NCI-H1694 (cell line): ENCODE measurements at regions not wholly inside any gene's neighbourhood (a gene's known extent, or its start where the extent isn't known, plus 50 kb on each side); places are given as distances from the start of the nearest gene placed in this dataset.

Experiments used
- DNase-seq: peaks from one replicate; lab custom pipeline; 2025; lab: John Stamatoyannopoulos, UW

DNA sequence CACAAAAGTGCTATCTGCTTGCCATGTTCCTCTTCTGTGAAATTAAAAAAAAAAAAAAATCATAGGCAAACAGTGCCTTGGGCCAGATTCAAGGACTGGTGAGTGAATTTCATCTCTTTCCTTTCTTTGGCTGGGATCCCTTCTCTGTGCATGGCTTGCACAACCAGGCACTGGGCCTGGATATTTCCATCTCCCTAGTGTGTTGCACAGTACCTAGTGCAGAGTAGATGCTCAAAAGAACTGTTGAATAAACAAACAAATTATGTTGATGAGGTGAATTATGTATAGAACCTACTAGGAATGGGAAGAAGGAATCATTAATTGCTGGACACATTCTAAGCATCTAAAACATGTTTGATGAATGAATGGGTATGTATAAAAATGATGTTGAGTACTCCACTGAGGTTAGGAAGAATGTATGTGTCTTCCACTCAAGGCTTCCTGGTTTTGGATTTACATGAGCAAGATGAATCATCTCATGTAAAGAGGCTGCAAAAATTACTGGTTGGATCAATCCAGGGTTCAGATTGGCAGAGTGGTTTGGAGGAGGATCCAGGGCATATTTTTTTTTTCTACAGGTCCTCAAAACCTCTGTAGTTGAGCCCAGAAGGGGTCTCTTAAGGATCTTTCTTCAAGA, 93.2 kb downstream of the EMP1 start:
- DNase-seq = no peak

DNA sequence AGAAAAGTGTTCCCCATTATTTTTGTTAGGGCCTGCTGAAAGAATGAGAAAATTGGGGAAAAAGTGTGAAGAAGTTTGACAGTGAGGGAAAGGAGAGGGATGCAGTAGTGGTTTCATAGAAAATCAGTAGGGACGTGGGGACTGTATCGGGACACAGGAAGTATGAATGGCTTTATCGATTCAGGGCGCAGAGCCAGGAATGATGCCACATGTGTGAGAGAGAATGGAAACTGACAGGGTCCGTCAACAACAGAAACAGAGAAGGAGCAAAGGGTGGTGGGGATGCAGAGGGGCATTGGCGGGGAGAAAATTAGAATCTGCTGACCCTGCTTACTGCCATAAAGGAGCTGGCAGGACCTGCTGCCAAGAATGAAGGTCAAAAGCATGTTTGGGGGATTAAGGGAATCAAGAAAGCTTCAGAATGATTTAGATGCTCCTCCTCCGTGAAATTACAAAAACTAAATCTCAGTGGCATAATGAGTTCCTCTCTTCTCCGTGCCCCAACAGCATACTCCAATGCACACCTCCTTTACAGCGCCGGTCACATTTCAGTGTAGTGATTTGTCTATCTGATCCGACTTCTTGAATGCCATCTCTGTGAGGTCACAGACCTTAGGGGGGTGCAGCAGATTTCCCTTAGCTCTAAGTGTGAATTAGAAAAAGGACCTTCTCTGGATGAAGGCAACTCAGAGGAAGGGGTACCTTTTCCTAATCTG, 92.6 kb downstream of the EMP1 start:
- no peak for DNase-seq

DNA sequence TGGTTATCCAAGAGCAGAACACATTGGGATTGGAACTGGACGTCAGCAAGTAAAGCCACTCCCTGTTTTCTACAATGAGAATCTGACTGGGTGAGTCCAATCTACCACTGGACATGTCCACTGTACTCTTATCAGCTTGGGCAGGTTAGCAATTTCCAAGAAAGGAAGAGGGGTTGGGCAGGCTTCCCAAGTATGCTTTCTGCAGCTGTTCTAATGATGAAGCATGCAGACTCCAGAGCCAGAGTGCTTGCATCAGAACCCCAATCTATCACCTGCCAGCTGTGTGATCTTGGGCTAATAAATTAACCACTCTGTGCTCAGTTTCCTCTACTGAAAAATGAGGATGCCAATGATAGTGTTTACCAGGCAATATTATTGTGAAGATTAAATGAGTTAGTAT, 92.0 kb downstream of the EMP1 start:
- no peak for DNase-seq

DNA sequence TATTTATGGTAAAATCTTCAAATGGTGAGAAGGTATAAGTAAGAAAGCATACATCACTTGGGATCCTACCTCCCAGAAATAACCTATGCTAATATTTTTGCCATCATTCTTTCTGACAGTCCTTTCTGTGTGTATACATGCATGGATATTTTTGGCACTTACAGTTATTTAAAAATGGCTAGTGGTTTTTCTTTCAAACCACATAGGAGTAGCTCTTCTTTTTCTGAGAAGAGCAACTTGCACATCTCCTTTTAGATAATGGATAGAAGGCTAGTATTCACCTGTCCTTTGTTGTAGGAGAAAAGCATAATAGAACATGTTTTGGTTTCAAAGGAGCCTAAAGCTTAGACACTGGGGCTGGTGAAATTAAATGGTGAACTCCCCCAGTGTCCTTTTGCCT, 87.3 kb downstream of the EMP1 start:
- no peak for DNase-seq

DNA sequence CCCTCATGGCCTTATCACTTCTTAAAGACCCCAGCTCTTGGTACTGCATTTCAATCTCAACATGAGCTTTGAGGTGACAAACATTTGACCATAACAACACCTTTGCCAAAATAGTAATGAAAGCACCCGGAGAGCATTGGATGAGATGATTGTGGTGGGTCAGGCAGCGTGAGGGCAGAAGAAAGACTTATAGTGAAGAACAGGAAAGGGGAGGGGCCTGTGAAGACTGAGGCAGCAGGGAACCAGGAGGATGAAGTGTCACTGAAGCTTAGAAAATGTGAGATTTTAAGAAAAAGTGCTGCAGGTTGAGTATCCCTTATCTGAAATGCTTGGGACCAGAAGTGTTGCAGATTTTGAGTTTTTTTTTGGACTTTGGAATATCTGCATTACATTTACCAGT, 86.3 kb downstream of the EMP1 start:
- no peak for DNase-seq

DNA sequence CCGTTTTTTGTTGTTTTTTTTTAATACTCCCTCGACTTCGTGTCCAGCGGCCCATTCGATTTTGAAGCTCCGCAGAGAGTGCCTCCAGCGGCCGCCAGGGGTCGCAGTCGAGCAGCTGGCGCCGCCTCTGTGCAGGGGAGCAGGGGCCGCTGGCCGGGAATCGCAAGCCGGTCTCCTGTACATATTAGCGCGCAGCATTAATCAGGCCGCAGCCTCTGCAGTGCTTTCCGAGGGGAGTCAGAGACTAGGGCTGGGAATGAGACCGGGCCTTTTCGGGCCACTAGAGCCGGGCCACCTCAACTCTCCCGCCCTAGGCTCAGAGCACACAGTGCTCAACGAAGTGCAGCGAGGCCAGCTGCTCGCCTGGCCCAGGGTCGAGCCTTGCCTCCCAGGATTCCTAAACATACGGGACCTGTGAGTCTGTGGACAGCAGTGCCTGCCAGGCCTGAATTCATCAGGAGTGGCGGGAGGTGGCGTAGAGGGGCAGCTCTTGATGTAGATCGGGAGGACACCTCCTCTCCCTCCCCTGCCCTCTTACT, 81.8 kb downstream of the EMP1 start:
- DNase-seq = peak; percentile 72

DNA sequence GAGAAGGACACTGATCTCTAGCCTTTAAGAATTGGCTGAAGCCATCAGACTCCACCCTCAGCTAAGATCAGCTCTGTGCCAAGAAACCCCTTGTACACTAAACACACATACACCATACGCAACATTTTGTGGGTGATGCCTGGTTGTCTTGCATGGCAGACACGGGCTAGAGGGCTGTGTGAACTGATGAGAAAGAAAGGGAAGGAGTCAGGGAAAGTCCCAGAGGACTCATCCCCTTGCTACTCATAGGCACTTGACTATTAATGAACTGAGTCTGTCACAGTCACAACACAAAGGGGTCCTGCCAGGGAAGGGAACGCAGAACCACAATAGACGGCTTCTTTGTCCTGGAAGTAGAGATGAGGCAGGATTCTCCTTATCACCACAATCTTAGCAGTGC, 80.8 kb downstream of the EMP1 start:
- no peak for DNase-seq

DNA sequence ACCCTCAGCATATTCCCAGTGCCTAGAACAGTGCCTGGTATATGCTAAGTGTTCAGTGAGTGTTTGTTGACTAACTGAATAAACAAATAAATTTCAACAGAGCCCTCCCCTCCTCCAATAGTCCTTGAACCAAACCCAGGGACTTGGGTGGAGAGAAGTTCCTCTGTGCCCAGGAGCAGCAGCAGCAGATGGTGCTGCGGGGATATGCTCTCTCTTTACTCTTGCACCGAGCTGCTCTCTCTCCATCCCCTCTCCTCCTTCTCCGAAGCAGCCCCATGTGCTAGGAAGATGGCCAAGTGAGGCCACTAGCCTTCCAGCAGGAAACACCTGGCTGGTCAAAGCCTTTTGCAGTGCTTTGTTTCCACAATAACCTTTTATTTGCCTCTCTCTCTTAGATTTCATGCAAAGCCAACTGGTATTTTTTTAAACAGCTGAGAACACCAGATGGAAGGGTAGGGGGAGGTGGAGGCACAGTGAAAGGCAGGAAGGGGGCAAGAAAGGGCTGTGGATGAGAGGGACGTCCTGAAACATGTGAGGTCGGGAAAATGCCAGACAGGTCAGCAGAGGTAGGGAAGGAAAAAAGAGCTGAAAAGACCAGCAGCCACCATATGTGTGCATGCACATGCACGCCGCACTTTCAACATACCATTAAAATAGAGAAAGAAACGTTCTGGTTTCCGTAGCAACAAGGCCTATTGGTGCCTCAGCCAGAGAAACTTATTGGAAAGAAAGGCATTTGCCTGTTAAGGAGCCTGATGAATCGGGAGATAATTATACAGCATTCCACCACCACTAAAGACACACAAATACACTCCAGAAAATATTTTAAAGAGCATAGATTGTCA, 78.9 kb downstream of the EMP1 start:
- peak; percentile 82 for DNase-seq

DNA sequence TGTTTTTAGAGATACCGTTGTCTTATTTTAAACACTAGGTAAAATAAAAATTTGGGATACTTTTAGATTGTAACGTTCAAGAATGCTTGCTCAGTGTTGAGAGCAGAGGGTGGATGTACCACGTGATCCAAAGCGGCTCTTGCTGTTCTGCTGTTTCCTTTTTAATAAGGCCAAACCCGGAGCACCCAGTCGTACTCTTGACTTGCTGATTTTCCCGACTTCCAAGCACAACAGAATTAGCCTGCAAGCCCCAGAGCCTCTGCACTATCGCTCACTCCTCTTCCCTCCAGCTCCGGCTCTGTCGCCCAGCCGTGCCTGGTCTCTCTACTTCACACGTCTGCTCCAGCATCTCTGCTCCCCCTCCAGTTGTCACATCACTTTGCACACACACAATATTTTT, 77.3 kb downstream of the EMP1 start:
- no peak for DNase-seq

DNA sequence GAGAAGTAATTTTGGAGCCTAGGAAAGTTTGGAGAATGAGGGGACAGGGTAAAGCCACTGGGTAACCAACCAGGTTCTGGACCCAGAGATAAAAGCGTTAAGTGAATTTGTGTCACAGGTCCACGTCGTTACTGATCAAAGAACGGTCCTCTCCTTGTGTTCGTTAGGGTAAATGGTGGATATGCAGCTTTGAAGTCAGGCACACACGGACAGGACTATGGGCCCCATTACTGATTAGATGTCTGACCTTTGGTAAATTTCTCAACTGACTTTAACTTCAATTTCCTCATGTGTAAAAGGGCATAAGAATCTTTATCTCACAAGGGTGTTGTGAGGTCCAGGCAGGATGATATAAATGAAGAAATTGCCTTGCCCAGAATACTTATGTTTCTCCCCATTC, 76.6 kb downstream of the EMP1 start:
- DNase-seq = no peak

DNA sequence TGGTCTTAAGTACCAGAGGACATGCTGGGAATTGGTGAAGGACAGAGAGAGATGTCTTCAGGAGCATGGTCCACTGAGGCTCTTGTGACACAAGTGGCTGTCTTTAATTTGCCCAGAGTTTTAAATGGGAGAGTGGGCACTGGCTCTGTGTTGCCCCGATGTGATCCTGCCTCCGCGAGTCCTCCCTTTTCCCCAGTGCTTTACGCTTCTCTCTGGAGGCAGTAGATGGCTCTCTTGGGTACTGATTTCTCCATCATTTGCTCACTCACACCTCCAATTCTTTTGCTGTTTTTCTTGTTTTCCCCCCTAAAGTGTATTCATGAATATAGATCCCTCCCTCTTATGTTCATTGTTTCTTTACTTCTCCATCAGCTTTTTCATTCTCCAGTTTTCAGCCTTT, 74.3 kb downstream of the EMP1 start:
- no peak for DNase-seq
